BJ (cell line): ENCODE measurements at regions not wholly inside any gene's neighbourhood (a gene's known extent, or its start where the extent isn't known, plus 50 kb on each side); places are given as distances from the start of the nearest gene placed in this dataset.

Source experiments
- CTCF ChIA-PET: fragments of 350-600 bp; formaldehyde crosslinking; extraction: SDS; loops from one replicate; lab custom pipeline; 2021; ENCODE audit warnings: antibody characterized with exemption, inconsistent platforms; lab: Yijun Ruan, JAX
- POLR2A ChIA-PET: fragments of 300-600 bp; sonication (Branson Sonifier 250); formaldehyde crosslinking; extraction: SDS; loops from one replicate; lab custom pipeline; 2021; ENCODE audit warnings: antibody characterized with exemption; lab: Charles Lee
- DNase-seq: peaks from one replicate; pipeline ENCODE4 v3.0.0-alpha.2; 2011; ENCODE audit warnings: low read depth
- H3K27me3 ChIP-seq: 2 replicates; pipeline ENCODE4 v1.6.0; 2011; ENCODE audit warnings: low read length; ENCODE audit not compliant: control insufficient read depth, insufficient read depth
- H3K36me3 ChIP-seq: 2 replicates; pipeline ENCODE4 v1.5.1; 2011; ENCODE audit warnings: low read length; ENCODE audit not compliant: control insufficient read depth, insufficient read depth
- H3K4me3 ChIP-seq: 2 replicates; pipeline ENCODE4 v1.5.1; 2011; ENCODE audit warnings: low read depth, mild to moderate bottlenecking, control low read depth, low read length
- CTCF ChIP-seq: IDR thresholded peaks from 2 replicates; pipeline ENCODE4 v1.5.1; 2011; ENCODE audit warnings: low read depth, mild to moderate bottlenecking, control low read depth, inconsistent platforms, low read length, moderate library complexity; ENCODE audit not compliant: insufficient read depth

GRCh38 chr7:35374858-35375257, 121.0 kb upstream of the TBX20 start:
- H3K36me3 ChIP-seq, result no peaks in the 10 kb centered on the region
- no peaks in the 10 kb centered on the region for H3K27me3 ChIP-seq
- H3K4me3 ChIP-seq, result no peak overlapping the region
- ChIA-PET POLR2A (no interaction called here), CTCF (no interaction called here)
- DNase-seq, result no peak
- TF ChIP-seq CTCF, result no peak

- Histone ChIP-seq H3K36me3 (no peaks in the 10 kb centered on the region), H3K4me3 (no peak overlapping the region), H3K27me3 (no peaks in the 10 kb centered on the region)
- POLR2A ChIA-PET, result no interaction called here
- no peak for TF ChIP-seq CTCF
- no peak for DNase-seq
- CTCF ChIA-PET, result no interaction called here
Observed at GRCh38 chr7:35371221-35371620, 117.3 kb upstream of the TBX20 start.

GRCh38 chr7:35370687-35371086, 116.8 kb upstream of the TBX20 start:
- H3K27me3 ChIP-seq, result no peaks in the 10 kb centered on the region
- no peak for TF ChIP-seq CTCF
- POLR2A ChIA-PET, result no interaction called here
- DNase-seq, result no peak
- CTCF ChIA-PET, result no interaction called here
- no peak overlapping the region for H3K4me3 ChIP-seq
- H3K36me3 ChIP-seq, result no peaks in the 10 kb centered on the region

GRCh38 chr7:35366167-35367155, 112.6 kb upstream of the TBX20 start:
- Histone ChIP-seq H3K27me3 (no peaks in the 10 kb centered on the region), H3K36me3 (no peaks in the 10 kb centered on the region), H3K4me3 (no peak overlapping the region)
- POLR2A ChIA-PET, result no interaction called here
- TF ChIP-seq CTCF, result no peak
- DNase-seq, result no peak
- CTCF ChIA-PET, result no interaction called here

GRCh38 chr7:35365523-35365922, 111.6 kb upstream of the TBX20 start:
- H3K4me3 ChIP-seq, result no peak overlapping the region
- POLR2A ChIA-PET, result no interaction called here
- CTCF ChIA-PET, result no interaction called here
- no peak for DNase-seq
- no peaks in the 10 kb centered on the region for H3K36me3 ChIP-seq
- no peaks in the 10 kb centered on the region for H3K27me3 ChIP-seq
- TF ChIP-seq CTCF, result no peak
